ENCODE measurements at regions not wholly inside any gene's neighbourhood (a gene's known extent, or its start where the extent isn't known, plus 50 kb on each side); places are given as distances from the start of the nearest gene placed in this dataset.

DNA sequence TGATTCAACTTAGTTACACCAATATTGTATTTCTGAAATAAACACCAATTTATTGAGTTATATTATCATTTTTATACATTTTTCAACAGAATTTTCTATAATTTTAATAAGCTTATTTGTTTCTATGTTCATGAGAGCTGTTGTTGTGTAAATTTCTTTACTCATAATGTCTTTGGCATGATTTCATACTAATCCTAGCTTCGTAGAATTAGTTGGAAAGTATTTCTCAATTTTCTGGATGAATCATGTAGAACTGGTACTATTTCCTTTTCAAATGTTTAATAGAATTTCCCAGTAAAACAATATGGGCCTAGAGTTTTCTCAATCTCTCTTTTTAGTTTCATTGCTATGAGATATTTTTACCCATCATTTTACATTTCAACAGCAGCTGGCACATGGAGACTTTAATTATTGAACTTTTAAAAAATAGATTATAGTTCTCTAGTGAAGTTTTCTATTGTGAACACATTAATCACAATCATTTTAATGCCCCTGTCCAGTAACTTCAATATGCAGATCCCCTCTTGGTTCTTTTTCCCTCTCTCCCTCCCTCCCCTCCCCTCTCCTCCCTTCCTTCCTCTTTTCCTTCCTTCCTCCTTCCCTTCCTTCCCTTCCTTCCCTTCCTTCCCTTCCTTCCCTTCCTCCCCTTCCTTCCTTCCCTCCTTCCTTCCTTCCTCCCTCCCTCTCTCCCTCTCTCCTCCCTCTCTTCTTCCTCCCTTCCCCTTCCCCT, 1357.1 kb downstream of the ZPLD1 start:
- no peak for TF ChIP-seq CTCF (IDR thresholded peaks at IDR 0.05; ENCODE audit: low read depth, low read length)
- no peak for DNase-seq (ENCODE audit: low read depth in 2 of 2)
- H3K4me3 ChIP-seq (replicated peaks in 1 of 2; ENCODE audit: low read depth in 2 of 2, low read length in 2 of 2): no peak overlapping the region

- no peak for TF ChIP-seq CTCF (IDR thresholded peaks at IDR 0.05; ENCODE audit: low read depth, low read length)
Measured at GRCh38 chr3:103794656-103795055, 1359.8 kb downstream of the ZPLD1 start.

DNA sequence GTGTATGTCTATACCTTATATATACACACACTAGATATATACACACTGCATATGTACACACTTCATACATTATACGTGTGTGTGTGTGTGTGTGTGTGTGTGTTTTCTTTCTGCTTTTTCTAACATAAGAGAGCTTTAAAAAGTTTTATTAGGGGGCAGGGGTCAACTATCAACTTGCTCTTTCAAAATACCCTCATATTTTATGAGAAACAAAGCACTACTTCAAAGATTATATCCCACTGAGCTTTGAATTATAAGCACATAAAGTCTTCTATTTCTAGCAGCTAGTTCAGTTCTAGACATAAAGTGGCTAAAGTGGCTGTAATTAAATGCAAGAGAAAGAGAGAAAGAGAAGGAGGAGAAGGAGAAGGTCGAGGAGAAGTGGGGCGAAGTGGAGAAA, 1361.3 kb downstream of the ZPLD1 start:
- no peak for TF ChIP-seq CTCF (IDR thresholded peaks at IDR 0.05; ENCODE audit: low read depth, low read length)
- no peak overlapping the region for H3K4me3 ChIP-seq (replicated peaks in 1 of 2; ENCODE audit: low read depth in 2 of 2, low read length in 2 of 2)
- DNase-seq (ENCODE audit: low read depth in 2 of 2): no peak

More at GRCh38 chr3:103794656-103795055, 1359.8 kb downstream of the ZPLD1 start:
- DNase-seq (ENCODE audit: low read depth in 2 of 2): no peak
- no peak overlapping the region for H3K4me3 ChIP-seq (replicated peaks in 1 of 2; ENCODE audit: low read depth in 2 of 2, low read length in 2 of 2)

- TF ChIP-seq CTCF (IDR thresholded peaks at IDR 0.05; ENCODE audit: low read depth, low read length): no peak
- no peak for DNase-seq (ENCODE audit: low read depth in 2 of 2)
- no peak overlapping the region for H3K4me3 ChIP-seq (replicated peaks in 1 of 2; ENCODE audit: low read depth in 2 of 2, low read length in 2 of 2)
Measured at GRCh38 chr3:103803787-103804186, 1369.0 kb downstream of the ZPLD1 start.

- H3K4me3 ChIP-seq (replicated peaks in 1 of 2; ENCODE audit: low read depth in 2 of 2, low read length in 2 of 2): no peak overlapping the region
- DNase-seq (ENCODE audit: low read depth in 2 of 2): no peak
Measured at GRCh38 chr3:103810167-103810566, 1375.4 kb downstream of the ZPLD1 start.

DNA sequence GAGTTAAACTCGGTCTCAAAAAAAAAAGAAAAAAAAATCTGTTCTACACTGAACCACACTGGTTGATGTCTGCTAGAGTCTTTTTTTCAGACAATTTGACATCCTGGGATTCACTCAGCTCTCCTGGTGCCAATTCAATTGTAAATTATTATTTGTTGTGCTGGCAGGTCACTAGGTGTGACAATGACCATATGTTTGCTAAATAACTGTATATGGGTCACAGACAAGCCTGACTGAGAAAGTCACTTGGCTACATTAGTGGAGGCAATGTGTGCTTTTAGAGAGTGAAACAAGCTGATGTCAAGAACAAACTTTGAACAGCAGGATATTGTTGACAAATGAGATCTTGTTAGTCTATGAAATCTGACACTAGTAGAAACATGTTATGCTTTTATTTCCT, 1379.1 kb downstream of the ZPLD1 start:
- H3K4me3 ChIP-seq (replicated peaks in 1 of 2; ENCODE audit: low read depth in 2 of 2, low read length in 2 of 2): no peak overlapping the region
- DNase-seq (ENCODE audit: low read depth in 2 of 2): no peak
- no peak for TF ChIP-seq CTCF (IDR thresholded peaks at IDR 0.05; ENCODE audit: low read depth, low read length)

More at GRCh38 chr3:103810167-103810566, 1375.4 kb downstream of the ZPLD1 start:
- TF ChIP-seq CTCF (IDR thresholded peaks at IDR 0.05; ENCODE audit: low read depth, low read length): no peak

DNA sequence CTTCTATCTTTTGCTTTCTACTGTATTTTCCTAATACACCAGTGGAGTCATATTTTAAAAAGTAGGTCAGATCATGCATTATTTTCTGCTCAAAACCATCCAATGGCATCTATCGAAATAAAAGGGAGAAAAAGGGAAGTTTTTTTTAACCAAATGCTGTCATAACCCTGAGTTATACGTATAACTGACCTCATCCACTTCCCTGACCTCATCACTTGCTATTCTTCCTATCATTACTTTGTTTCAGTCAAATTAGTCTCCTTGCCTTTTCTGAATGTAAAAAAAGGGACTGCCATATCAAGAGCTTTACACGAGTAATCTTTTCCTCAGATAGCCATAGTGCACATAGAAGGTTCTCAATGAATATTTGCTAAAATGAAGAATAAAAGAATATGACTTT, 1383.6 kb downstream of the ZPLD1 start:
- DNase-seq (ENCODE audit: low read depth in 2 of 2): no peak
- TF ChIP-seq CTCF (IDR thresholded peaks at IDR 0.05; ENCODE audit: low read depth, low read length): no peak
- H3K4me3 ChIP-seq (replicated peaks in 1 of 2; ENCODE audit: low read depth in 2 of 2, low read length in 2 of 2): no peak overlapping the region
